ENCODE measurements at regions not wholly inside any gene's neighbourhood (a gene's known extent, or its start where the extent isn't known, plus 50 kb on each side); places are given as distances from the start of the nearest gene placed in this dataset.

- no peak overlapping the region for H3K27ac ChIP-seq
- no peak overlapping the region for H3K4me3 ChIP-seq
These were observed 76.4 kb upstream of the VSTM2B start for GRCh38 chr19:29449371-29449770.

DNA sequence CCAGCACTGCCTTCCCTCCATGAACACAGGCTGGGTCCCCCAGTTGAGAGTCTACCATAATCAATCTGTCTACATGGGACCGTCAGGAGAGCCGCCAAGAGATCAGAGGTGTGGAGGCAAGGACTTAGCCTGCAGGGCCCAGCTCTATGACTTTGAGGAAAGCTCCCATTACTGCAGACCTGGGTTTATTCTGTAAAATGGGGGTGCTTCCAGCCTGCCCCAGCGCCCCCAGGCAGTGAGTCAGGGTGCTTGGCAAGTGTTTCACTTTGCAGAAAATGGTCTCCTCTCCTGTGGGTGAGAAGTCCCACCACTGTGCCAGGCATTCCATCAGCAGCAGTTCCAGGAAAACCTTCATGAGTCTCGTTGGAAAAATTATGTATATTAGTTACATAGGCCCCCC, 75.5 kb upstream of the VSTM2B start:
- Histone ChIP-seq H3K27ac (no peak overlapping the region), H3K4me3 (no peak overlapping the region)

- Histone ChIP-seq H3K27ac (no peak overlapping the region), H3K4me3 (no peak overlapping the region)
These were observed 75.0 kb upstream of the VSTM2B start for GRCh38 chr19:29450812-29451211.

DNA sequence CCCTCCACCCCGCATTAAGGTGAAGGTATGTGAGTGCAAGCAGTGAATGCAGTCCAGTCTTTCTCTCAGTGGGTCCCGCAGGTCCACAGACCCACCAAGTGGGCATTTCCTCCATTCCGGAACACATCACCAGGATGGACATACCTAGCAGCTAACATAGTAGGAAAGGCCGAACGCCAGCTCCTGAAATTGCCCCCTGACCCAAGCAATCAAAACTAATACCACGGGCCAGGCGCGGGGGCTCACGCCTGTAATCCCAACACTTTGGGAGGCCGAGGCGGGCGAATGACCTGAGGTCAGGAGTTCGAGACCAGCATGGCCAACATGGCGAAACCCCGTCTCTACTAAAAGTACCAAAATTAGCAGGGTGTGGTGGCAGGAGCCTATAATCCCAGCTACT, 71.7 kb upstream of the VSTM2B start:
- Histone ChIP-seq H3K27ac (no peak overlapping the region), H3K4me3 (no peak overlapping the region)

DNA sequence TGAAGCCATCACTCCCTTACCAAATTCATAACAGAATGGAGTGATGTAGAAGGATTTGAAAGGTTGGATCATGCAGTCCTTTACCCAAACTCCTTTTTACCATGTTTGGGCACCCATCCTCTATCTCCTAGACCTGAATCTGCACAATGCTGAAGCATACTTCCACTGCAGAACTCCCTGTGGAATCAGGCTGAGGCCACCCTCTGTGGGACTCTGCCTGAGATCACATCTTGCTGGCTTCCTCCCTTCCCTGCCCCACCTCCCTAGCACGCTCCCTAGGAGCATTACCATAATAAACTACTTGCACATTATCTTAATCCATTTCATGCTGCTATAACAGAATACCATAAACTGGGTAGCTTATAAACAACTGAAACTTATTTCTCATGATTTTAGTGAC, 68.4 kb upstream of the VSTM2B start:
- H3K27ac ChIP-seq, result no peak overlapping the region
- no peak overlapping the region for H3K4me3 ChIP-seq

GRCh38 chr19:29467824-29468401, 57.9 kb upstream of the VSTM2B start:
- no peak overlapping the region for H3K27ac ChIP-seq

DNA sequence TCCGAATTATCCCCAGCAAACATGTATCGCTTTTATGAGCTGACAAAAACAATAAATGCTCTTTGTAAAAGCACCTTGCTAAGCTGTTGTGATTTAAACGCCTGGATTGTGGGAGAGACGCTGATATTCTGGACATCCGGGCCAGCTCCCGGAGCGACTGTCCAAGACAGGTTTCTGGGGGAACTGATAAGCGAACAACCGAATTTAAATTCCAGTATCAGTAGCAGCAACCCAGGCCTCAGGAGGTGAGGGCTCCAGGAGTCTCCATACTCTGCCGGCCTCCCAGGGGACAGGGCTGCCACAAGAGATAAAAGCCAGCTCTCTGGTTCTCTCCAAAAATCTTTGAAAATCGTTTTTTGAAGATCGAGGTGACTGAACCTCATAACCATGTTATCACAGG, 50.3 kb upstream of the VSTM2B start:
- Histone ChIP-seq H3K4me3 (no peak overlapping the region), H3K27ac (no peak overlapping the region)

More at GRCh38 chr19:29467824-29468401, 57.9 kb upstream of the VSTM2B start:
- no peak overlapping the region for H3K4me3 ChIP-seq
